Renal cortical epithelial cell (primary cell): ENCODE measurements at regions not wholly inside any gene's neighbourhood (a gene's known extent, or its start where the extent isn't known, plus 50 kb on each side); places are given as distances from the start of the nearest gene placed in this dataset.

Experiments
- DNase-seq: peaks from one replicate; pipeline ENCODE4 v3.0.0-alpha.2; 2011; ENCODE audit warnings: low read depth

GRCh38 chr12:88946372-88946997 is 366.2 kb upstream of the KITLG start:
- DNase-seq: peak; percentile 93

GRCh38 chr12:88945051-88945732 is 364.9 kb upstream of the KITLG start:
- DNase-seq: no peak

GRCh38 chr12:88944397-88944796 is 364.1 kb upstream of the KITLG start:
- peak; percentile 78 for DNase-seq

- DNase-seq: no peak
Observed at GRCh38 chr12:88940854-88941253, 360.6 kb upstream of the KITLG start.

- no peak for DNase-seq
Observed at GRCh38 chr12:88935856-88936255, 355.6 kb upstream of the KITLG start.

- peak; percentile 99 for DNase-seq
Observed at GRCh38 chr12:88934163-88934747, 354.0 kb upstream of the KITLG start.

- peak; percentile 49 for DNase-seq
Observed at GRCh38 chr12:88932457-88932856, 352.2 kb upstream of the KITLG start.

GRCh38 chr12:88931598-88931997 is 351.3 kb upstream of the KITLG start:
- peak; percentile 94 for DNase-seq

- DNase-seq: no peak
Observed at GRCh38 chr12:88925454-88925853, 345.2 kb upstream of the KITLG start.

GRCh38 chr12:88924162-88924561 is 343.9 kb upstream of the KITLG start:
- no peak for DNase-seq

- no peak for DNase-seq
Observed at GRCh38 chr12:88923631-88924030, 343.4 kb upstream of the KITLG start.

GRCh38 chr12:88922816-88923215 is 342.5 kb upstream of the KITLG start:
- peak; percentile 31 for DNase-seq

- no peak for DNase-seq
Observed at GRCh38 chr12:88921890-88922532, 341.7 kb upstream of the KITLG start.

GRCh38 chr12:88921434-88921833 is 341.2 kb upstream of the KITLG start:
- no peak for DNase-seq

GRCh38 chr12:88918161-88918560 is 337.9 kb upstream of the KITLG start:
- no peak for DNase-seq

- DNase-seq: no peak
Observed at GRCh38 chr12:88914967-88915366, 334.7 kb upstream of the KITLG start.

GRCh38 chr12:88909510-88909909 is 329.2 kb upstream of the KITLG start:
- no peak for DNase-seq

- no peak for DNase-seq
Observed at GRCh38 chr12:88908345-88908744, 328.1 kb upstream of the KITLG start.

- DNase-seq: no peak
Observed at GRCh38 chr12:88904705-88905104, 324.4 kb upstream of the KITLG start.

GRCh38 chr12:88903333-88903732 is 323.1 kb upstream of the KITLG start:
- no peak for DNase-seq

- DNase-seq: peak; percentile 5
Observed at GRCh38 chr12:88897723-88898122, 317.5 kb upstream of the KITLG start.

- no peak for DNase-seq
Observed at GRCh38 chr12:88896958-88897357, 316.7 kb upstream of the KITLG start.

- no peak for DNase-seq
Observed at GRCh38 chr12:88895634-88896033, 315.4 kb upstream of the KITLG start.
